Fibroblast of lung (primary cell): ENCODE measurements at regions not wholly inside any gene's neighbourhood (a gene's known extent, or its start where the extent isn't known, plus 50 kb on each side); places are given as distances from the start of the nearest gene placed in this dataset.

ENCODE experiments used
- DNase-seq, 2 donors: peaks; one replicate each; pipeline versions ENCODE4 v3.0.0 to v3.0.0-alpha.2; 2010; ENCODE audit warnings: low read depth in 2 of 2
- H2AFZ ChIP-seq: 2 replicates; pipeline ENCODE4 v1.5.1; 2012; ENCODE audit warnings: low read length, control low read depth, inconsistent platforms
- H3K27ac ChIP-seq: 2 replicates; pipeline ENCODE4 v1.5.1; 2011; ENCODE audit warnings: low read length, control low read depth; ENCODE audit not compliant: insufficient read depth
- H3K27me3 ChIP-seq: 2 replicates; pipeline ENCODE4 v1.5.1; 2011; ENCODE audit warnings: mild to moderate bottlenecking, low read length; ENCODE audit not compliant: control insufficient read depth, insufficient read depth
- H3K36me3 ChIP-seq: 2 replicates; pipeline ENCODE4 v1.5.1; 2011; ENCODE audit warnings: low read length; ENCODE audit not compliant: control insufficient read depth, insufficient read depth
- H3K4me1 ChIP-seq: 2 replicates; pipeline ENCODE4 v1.5.1; 2011; ENCODE audit warnings: low read length; ENCODE audit not compliant: control insufficient read depth, insufficient read depth; ENCODE audit errors: extremely low read depth
- H3K4me2 ChIP-seq: 2 replicates; pipeline ENCODE4 v1.5.1; 2011; ENCODE audit warnings: low read length, control low read depth; ENCODE audit not compliant: insufficient read depth; ENCODE audit errors: extremely low read depth
- H3K4me3 ChIP-seq, 4 experiments: fragments of 200-600 bp in 1 of 4; sonication (generic) in 1 of 4; replicated peaks in 1 of 4; 2 replicates each; pipeline ENCODE4 v1.5.1; 2011 to 2016; ENCODE audit warnings: low read length in 4 of 4, low read depth in 3 of 4, mild to moderate bottlenecking in 3 of 4, control low read depth in 2 of 4, inconsistent platforms in 1 of 4, mixed read lengths in 1 of 4; ENCODE audit not compliant: insufficient read depth in 1 of 4; ENCODE audit errors: control extremely low read depth in 1 of 4
- H3K79me2 ChIP-seq: 2 replicates; pipeline ENCODE4 v1.5.1; 2012; ENCODE audit warnings: mild to moderate bottlenecking, low read length, inconsistent platforms; ENCODE audit not compliant: control insufficient read depth, insufficient read depth
- H3K9ac ChIP-seq: 2 replicates; pipeline ENCODE4 v1.5.1; 2011; ENCODE audit warnings: mild to moderate bottlenecking, low read length, control low read depth; ENCODE audit not compliant: insufficient read depth
- H3K9me3 ChIP-seq: 2 replicates; pipeline ENCODE4 v1.5.1; 2012; ENCODE audit warnings: low read depth, low read length; ENCODE audit not compliant: control insufficient read depth, insufficient read depth
- H4K20me1 ChIP-seq: 2 replicates; pipeline ENCODE4 v1.5.1; 2011; ENCODE audit warnings: low read length; ENCODE audit not compliant: control insufficient read depth, insufficient read depth; ENCODE audit errors: extremely low read depth
- CTCF ChIP-seq, 2 donors: IDR thresholded peaks in 1 of 2; conservative IDR thresholded peaks in 1 of 2; 1 replicate in 1 of 2; 2 replicates in 1 of 2; pipeline ENCODE4 v1.5.1; 2011 to 2012; ENCODE audit warnings: low read length in 2 of 2, control low read depth in 1 of 2, inconsistent platforms in 1 of 2, low read depth in 1 of 2, mild to moderate bottlenecking in 1 of 2
- EZH2 ChIP-seq: IDR thresholded peaks from 2 replicates; pipeline ENCODE4 v1.5.1; 2012; ENCODE audit warnings: low read length, control low read depth, mild to moderate bottlenecking; ENCODE audit errors: missing control alignments

DNA sequence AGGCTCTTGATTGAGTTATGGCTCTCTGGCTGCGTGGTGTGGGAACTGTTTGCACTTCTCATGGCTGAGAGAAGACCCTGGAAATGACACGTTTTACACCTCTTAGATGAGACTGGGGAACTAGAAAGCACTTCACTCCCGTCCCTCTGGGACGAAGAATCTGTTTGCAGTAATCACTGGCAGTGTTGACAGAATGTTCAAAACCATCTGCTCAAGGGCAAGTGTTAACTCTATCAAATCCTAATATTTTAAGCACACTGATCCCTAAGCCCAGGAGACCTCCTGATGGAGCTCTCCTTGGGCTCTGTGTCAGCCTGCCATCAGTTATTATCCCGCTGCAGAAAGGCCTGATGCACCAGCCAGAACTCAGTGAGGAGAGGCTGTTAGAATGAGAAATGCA lies 323.8 kb upstream of the DNAJC19 start:
- Histone ChIP-seq H3K4me1 (no peaks in the 10 kb centered on the region), H2AFZ (no peak overlapping the region), H3K36me3 (no peaks in the 10 kb centered on the region), H3K27ac (no peak overlapping the region), H4K20me1 (no peaks in the 10 kb centered on the region), H3K4me2 (no peak overlapping the region), H3K4me3 (no peak overlapping the region), H3K79me2 (no peaks in the 10 kb centered on the region), H3K9me3 (no peaks in the 10 kb centered on the region), H3K9ac (no peak overlapping the region), H3K27me3 (no peaks in the 10 kb centered on the region)
- no peak for TF ChIP-seq CTCF (conservative IDR thresholded peaks at IDR 0.05 in 1 of 2, IDR thresholded peaks at IDR 0.05 in 1 of 2; ENCODE audit: low read depth in 1 of 2, low read length in 2 of 2)
- TF ChIP-seq EZH2 = no peak
- no peak for DNase-seq

- DNase-seq = no peak
- H3K9me3 ChIP-seq = no peaks in the 10 kb centered on the region
- H3K36me3 ChIP-seq = no peaks in the 10 kb centered on the region
- no peak overlapping the region for H3K4me2 ChIP-seq
- no peak for TF ChIP-seq CTCF (conservative IDR thresholded peaks at IDR 0.05 in 1 of 2, IDR thresholded peaks at IDR 0.05 in 1 of 2; ENCODE audit: low read depth in 1 of 2, low read length in 2 of 2)
- no peak for TF ChIP-seq EZH2
- no peak overlapping the region for H3K9ac ChIP-seq
- H3K79me2 ChIP-seq = no peaks in the 10 kb centered on the region
- H3K4me1 ChIP-seq = no peaks in the 10 kb centered on the region
- no peak overlapping the region for H3K27ac ChIP-seq
- no peaks in the 10 kb centered on the region for H3K27me3 ChIP-seq
- no peaks in the 10 kb centered on the region for H4K20me1 ChIP-seq
- H3K4me3 ChIP-seq = no peak overlapping the region
- H2AFZ ChIP-seq = no peak overlapping the region
These were observed 321.6 kb upstream of the DNAJC19 start for GRCh38 chr3:181311186-181311585.

DNA sequence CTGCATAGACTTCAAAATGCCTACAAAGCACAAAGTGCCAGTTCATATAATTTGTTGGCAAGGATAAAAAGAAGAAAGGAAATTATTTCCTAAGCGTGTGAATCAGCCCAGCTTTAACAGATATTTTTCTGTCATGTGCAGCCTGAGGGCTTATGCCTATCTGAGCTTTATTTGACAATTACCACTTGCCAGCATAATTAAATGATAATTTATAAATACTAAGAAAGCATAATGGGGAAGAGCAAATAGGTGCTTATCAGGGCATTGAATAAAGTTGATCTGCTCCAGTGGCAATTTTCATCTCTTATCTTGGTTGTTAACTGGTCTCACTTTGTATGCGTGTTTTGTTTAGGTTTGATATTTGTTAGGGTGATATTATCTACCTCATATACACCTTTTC lies 313.4 kb upstream of the DNAJC19 start:
- Histone ChIP-seq H3K4me2 (no peak overlapping the region), H3K36me3 (no peaks in the 10 kb centered on the region), H3K9me3 (no peaks in the 10 kb centered on the region), H3K79me2 (no peaks in the 10 kb centered on the region), H3K4me3 (no peak overlapping the region), H3K27me3 (no peaks in the 10 kb centered on the region), H2AFZ (no peak overlapping the region), H3K9ac (no peak overlapping the region), H3K27ac (no peak overlapping the region), H3K4me1 (no peaks in the 10 kb centered on the region), H4K20me1 (no peaks in the 10 kb centered on the region)
- TF ChIP-seq CTCF (conservative IDR thresholded peaks at IDR 0.05 in 1 of 2, IDR thresholded peaks at IDR 0.05 in 1 of 2; ENCODE audit: low read depth in 1 of 2, low read length in 2 of 2) (no peak), EZH2 (no peak)
- DNase-seq = no peak
